Trophoblast cell (in vitro differentiated cells and primary cell): ENCODE measurements at regions not wholly inside any gene's neighbourhood (a gene's known extent, or its start where the extent isn't known, plus 50 kb on each side); places are given as distances from the start of the nearest gene placed in this dataset.
A peak's percentile ranks its signal among the peaks of the same experiment; 100 is the strongest.

Experiments
- DNase-seq, 2 donors: peaks; one replicate each; pipeline ENCODE4 v3.0.0-alpha.2; 2016
- H2AFZ ChIP-seq: 2 replicates; pipeline ENCODE4 v1.6.1; 2013; ENCODE audit warnings: low read length, moderate library complexity, mild to moderate bottlenecking; ENCODE audit not compliant: insufficient read depth, poor library complexity
- H2AK5ac ChIP-seq: 2 replicates; pipeline ENCODE4 v1.6.1; 2013; ENCODE audit warnings: mild to moderate bottlenecking, low read length
- H2BK120ac ChIP-seq: 2 replicates; pipeline ENCODE4 v1.6.1; 2013; ENCODE audit warnings: low read length, mild to moderate bottlenecking, moderate library complexity; ENCODE audit not compliant: insufficient read depth, poor library complexity
- H2BK12ac ChIP-seq: 2 replicates; pipeline ENCODE4 v1.6.1; 2013; ENCODE audit warnings: mild to moderate bottlenecking, low read length, moderate library complexity
- H2BK5ac ChIP-seq: 2 replicates; pipeline ENCODE4 v1.6.1; 2013; ENCODE audit warnings: low read length, low read depth, moderate library complexity, mild to moderate bottlenecking; ENCODE audit not compliant: poor library complexity
- H3K14ac ChIP-seq: 2 replicates; pipeline ENCODE4 v1.6.1; 2013; ENCODE audit warnings: mild to moderate bottlenecking, low read length
- H3K18ac ChIP-seq: 2 replicates; pipeline ENCODE4 v1.6.1; 2013; ENCODE audit warnings: mild to moderate bottlenecking, low read length
- H3K23ac ChIP-seq: 2 replicates; pipeline ENCODE4 v1.6.1; 2013; ENCODE audit warnings: low read length
- H3K27ac ChIP-seq: 2 replicates; pipeline ENCODE4 v1.5.1; 2013; ENCODE audit warnings: low read depth, mild to moderate bottlenecking, inconsistent platforms, low read length, moderate library complexity
- H3K27me3 ChIP-seq: 2 replicates; pipeline ENCODE4 v1.6.1; 2013; ENCODE audit warnings: inconsistent platforms, mild to moderate bottlenecking, low read length, moderate library complexity; ENCODE audit not compliant: insufficient read depth
- H3K36me3 ChIP-seq, 2 experiments: 1 replicate in 1 of 2; 2 replicates in 1 of 2; pipeline ENCODE4 v1.6.1; 2013; ENCODE audit warnings: low read length in 2 of 2, mild to moderate bottlenecking in 2 of 2, moderate library complexity in 1 of 2; ENCODE audit not compliant: insufficient read depth in 2 of 2, control insufficient read depth in 1 of 2
- H3K4ac ChIP-seq: 2 replicates; pipeline ENCODE4 v1.6.1; 2013; ENCODE audit warnings: low read depth, mild to moderate bottlenecking, low read length, moderate library complexity
- H3K4me1 ChIP-seq, 2 experiments: 1 replicate in 1 of 2; 2 replicates in 1 of 2; pipeline ENCODE4 v1.6.1; 2013; ENCODE audit warnings: low read length in 2 of 2, mild to moderate bottlenecking in 2 of 2, moderate library complexity in 1 of 2; ENCODE audit not compliant: insufficient read depth in 2 of 2, control insufficient read depth in 1 of 2
- H3K4me2 ChIP-seq: 2 replicates; pipeline ENCODE4 v1.6.1; 2013; ENCODE audit warnings: inconsistent platforms, mild to moderate bottlenecking, low read length, moderate library complexity
- H3K4me3 ChIP-seq: 2 replicates; pipeline ENCODE4 v1.5.1; 2013; ENCODE audit warnings: mild to moderate bottlenecking, low read depth, low read length, inconsistent platforms
- H3K79me1 ChIP-seq: one replicate; pipeline ENCODE4 v1.6.1; 2013; ENCODE audit warnings: low read length
- H3K79me2 ChIP-seq: 2 replicates; pipeline ENCODE4 v1.6.1; 2013; ENCODE audit warnings: low read length, mild to moderate bottlenecking; ENCODE audit not compliant: control insufficient read depth, insufficient read depth, poor library complexity
- H3K9ac ChIP-seq: 2 replicates; pipeline ENCODE4 v1.6.1; 2013; ENCODE audit warnings: mild to moderate bottlenecking, low read length
- H3K9me3 ChIP-seq: 2 replicates; pipeline ENCODE4 v1.6.1; 2013; ENCODE audit warnings: low read depth, mild to moderate bottlenecking, control low read depth, inconsistent platforms, low read length; ENCODE audit not compliant: insufficient read depth
- H4K12ac ChIP-seq: 2 replicates; pipeline ENCODE4 v1.6.1; 2013; ENCODE audit warnings: low read depth, mild to moderate bottlenecking, low read length, moderate library complexity
- H4K8ac ChIP-seq: 2 replicates; pipeline ENCODE4 v1.6.1; 2013; ENCODE audit warnings: low read depth, mild to moderate bottlenecking, low read length, moderate library complexity
- H4K91ac ChIP-seq: one replicate; pipeline ENCODE4 v1.6.1; 2013; ENCODE audit warnings: low read depth, mild to moderate bottlenecking, low read length, moderate library complexity
- WGBS: extraction: QIAGEN DNeasy Blood & Tissue Kit; methylation state at CpG from one replicate; pipeline ENCODE4 v1.1.7; 2013; ENCODE audit warnings: missing lambda C conversion rate; ENCODE audit not compliant: insufficient read length, insufficient coverage; ENCODE audit errors: extremely low coverage; 5-methylcytosine and 5-hydroxymethylcytosine counted together

DNA sequence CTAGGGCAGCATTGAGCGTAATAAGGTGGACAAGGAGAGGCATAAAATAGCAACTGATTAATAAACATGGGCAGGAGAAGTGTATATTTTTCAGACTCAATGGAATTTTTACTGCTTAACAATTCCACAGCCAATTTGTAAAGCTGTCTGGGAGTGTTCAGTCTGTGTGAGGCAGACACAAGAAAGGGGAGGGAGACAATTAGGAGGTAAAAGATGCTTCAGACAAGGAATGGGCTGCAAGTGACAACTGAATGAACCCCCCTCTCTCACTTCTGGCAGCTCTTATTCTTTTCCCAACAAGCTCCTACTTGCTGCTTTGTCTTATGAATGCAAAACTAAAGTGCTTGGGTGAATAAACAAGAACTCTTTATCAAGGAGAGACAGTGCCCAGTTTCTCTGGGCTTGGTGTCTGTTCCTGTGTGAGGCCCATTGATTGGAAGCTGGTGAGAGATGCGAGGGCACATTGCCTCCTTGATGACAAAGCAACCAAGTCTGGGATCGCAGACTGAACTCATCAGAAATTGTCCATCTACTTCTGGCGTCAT lies 575.3 kb downstream of the RNF144B start:
- Histone ChIP-seq H3K4me2 (no peak overlapping the region), H3K18ac (no peak overlapping the region), H3K4me1 (no peaks in the 10 kb centered on the region), H2AFZ (no peak overlapping the region), H3K9ac (no peak overlapping the region), H4K12ac (no peak overlapping the region), H2BK120ac (no peak overlapping the region), H3K36me3 (no peaks in the 10 kb centered on the region), H3K79me1 (no peaks in the 10 kb centered on the region), H4K91ac (no peak overlapping the region), H3K14ac (no peak overlapping the region), H2AK5ac (no peak overlapping the region), H2BK12ac (no peak overlapping the region), H3K27me3 (no peaks in the 10 kb centered on the region), H2BK5ac (no peak overlapping the region), H3K23ac (no peak overlapping the region), H3K4me3 (no peak overlapping the region), H3K79me2 (no peaks in the 10 kb centered on the region), H3K27ac (no peak overlapping the region), H3K4ac (no peak overlapping the region), H3K9me3 (no peaks in the 10 kb centered on the region), H4K8ac (no peak overlapping the region)
- no peak for DNase-seq
- no CpG with 5 or more reads among the region's 4 CpGs for whole genome bisulfite sequencing

DNA sequence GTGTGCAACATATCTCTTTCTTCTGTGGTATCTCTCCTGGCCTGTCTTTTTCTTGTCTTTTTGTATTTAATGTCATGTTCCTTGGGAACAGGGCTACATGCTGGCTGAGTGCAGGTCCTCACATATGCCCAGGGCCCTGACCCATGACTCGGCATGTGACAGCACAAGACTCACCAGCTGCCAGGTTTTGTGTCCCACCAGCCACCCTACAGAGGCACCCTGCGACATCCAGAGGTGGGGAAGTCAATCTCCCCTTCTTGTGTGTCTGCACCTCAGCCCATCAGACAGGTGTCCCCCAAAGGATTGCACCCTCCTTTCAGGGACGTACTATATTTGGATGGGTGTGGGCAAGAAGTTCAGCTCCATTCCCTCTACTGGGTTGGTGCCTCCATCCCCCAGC lies 576.3 kb downstream of the RNF144B start:
- no peaks in the 10 kb centered on the region for H3K79me1 ChIP-seq
- no peak overlapping the region for H2AK5ac ChIP-seq
- no peaks in the 10 kb centered on the region for H3K4me1 ChIP-seq
- no peaks in the 10 kb centered on the region for H3K36me3 ChIP-seq
- no peaks in the 10 kb centered on the region for H3K27me3 ChIP-seq
- H3K14ac ChIP-seq = no peak overlapping the region
- no CpG with 5 or more reads among the region's 3 CpGs for WGBS
- H2BK120ac ChIP-seq = no peak overlapping the region
- no peak overlapping the region for H2BK12ac ChIP-seq
- H3K79me2 ChIP-seq = no peaks in the 10 kb centered on the region
- H2AFZ ChIP-seq = no peak overlapping the region
- H2BK5ac ChIP-seq = no peak overlapping the region
- H3K4ac ChIP-seq = no peak overlapping the region
- no peak overlapping the region for H3K4me3 ChIP-seq
- H4K91ac ChIP-seq = no peak overlapping the region
- H3K23ac ChIP-seq = no peak overlapping the region
- H4K8ac ChIP-seq = no peak overlapping the region
- H4K12ac ChIP-seq = no peak overlapping the region
- H3K27ac ChIP-seq = no peak overlapping the region
- no peaks in the 10 kb centered on the region for H3K9me3 ChIP-seq
- no peak overlapping the region for H3K9ac ChIP-seq
- H3K4me2 ChIP-seq = no peak overlapping the region
- DNase-seq = no peak
- H3K18ac ChIP-seq = no peak overlapping the region

DNA sequence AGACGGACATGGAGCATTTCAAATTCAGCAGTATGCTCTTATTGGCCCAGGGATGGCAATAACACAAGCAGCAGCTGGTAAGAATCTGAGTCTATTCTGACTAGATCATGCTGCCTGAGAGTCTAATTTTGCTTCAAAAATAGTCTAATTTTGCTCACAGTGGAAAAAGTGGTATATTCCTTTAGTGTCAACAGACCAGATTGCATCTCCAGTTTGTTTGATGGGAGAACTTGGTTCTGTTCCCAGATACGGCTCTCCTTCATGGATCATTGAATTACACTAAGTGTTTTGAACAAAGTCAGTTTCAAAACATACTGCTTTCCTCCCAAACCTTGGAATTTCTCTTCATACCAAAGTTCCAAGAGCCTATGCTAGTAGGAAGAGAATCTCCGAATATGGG lies 586.1 kb downstream of the RNF144B start:
- H3K4ac ChIP-seq = no peak overlapping the region
- no peaks in the 10 kb centered on the region for H3K27me3 ChIP-seq
- no peak overlapping the region for H2BK120ac ChIP-seq
- no peaks in the 10 kb centered on the region for H3K79me2 ChIP-seq
- no peaks in the 10 kb centered on the region for H3K36me3 ChIP-seq
- H4K12ac ChIP-seq = no peak overlapping the region
- H2BK5ac ChIP-seq = no peak overlapping the region
- H2BK12ac ChIP-seq = no peak overlapping the region
- no peaks in the 10 kb centered on the region for H3K9me3 ChIP-seq
- H3K18ac ChIP-seq = no peak overlapping the region
- no peak overlapping the region for H4K91ac ChIP-seq
- H4K8ac ChIP-seq = no peak overlapping the region
- no peak overlapping the region for H3K14ac ChIP-seq
- H3K79me1 ChIP-seq = no peaks in the 10 kb centered on the region
- no peak overlapping the region for H3K27ac ChIP-seq
- H3K23ac ChIP-seq = no peak overlapping the region
- H3K4me2 ChIP-seq = no peak overlapping the region
- H3K9ac ChIP-seq = no peak overlapping the region
- no CpG with 5 or more reads among the region's 3 CpGs for WGBS
- H2AK5ac ChIP-seq = no peak overlapping the region
- no peak for DNase-seq
- no peaks in the 10 kb centered on the region for H3K4me1 ChIP-seq
- H2AFZ ChIP-seq = no peak overlapping the region
- no peak overlapping the region for H3K4me3 ChIP-seq

DNA sequence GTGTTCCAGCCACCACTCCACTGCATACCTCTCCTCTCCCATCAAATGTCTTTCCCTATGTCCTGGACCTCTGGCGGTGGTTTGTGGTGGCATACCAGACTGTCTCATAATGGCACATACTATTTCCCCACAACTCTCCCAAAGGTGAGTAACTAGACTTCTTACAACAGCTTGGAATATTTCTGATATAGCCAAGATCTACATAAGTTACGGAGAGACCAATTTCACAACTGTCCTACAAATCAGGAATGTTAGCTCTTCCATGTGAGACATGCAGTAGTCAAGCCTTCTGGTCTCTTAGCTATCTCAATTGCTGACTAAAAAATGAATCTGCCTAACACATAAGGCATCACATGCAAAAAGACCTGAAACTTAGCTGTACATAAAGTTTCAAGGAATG lies 588.9 kb downstream of the RNF144B start:
- Histone ChIP-seq H3K27ac (no peak overlapping the region), H4K91ac (no peak overlapping the region), H4K8ac (no peak overlapping the region), H2AK5ac (no peak overlapping the region), H3K14ac (no peak overlapping the region), H2BK12ac (no peak overlapping the region), H3K18ac (no peak overlapping the region), H3K27me3 (no peaks in the 10 kb centered on the region), H3K9ac (no peak overlapping the region), H4K12ac (no peak overlapping the region), H3K9me3 (no peaks in the 10 kb centered on the region), H3K36me3 (no peaks in the 10 kb centered on the region), H3K79me1 (no peaks in the 10 kb centered on the region), H3K4me3 (no peak overlapping the region), H3K4me1 (no peaks in the 10 kb centered on the region), H2BK120ac (no peak overlapping the region), H2BK5ac (no peak overlapping the region), H3K4me2 (no peak overlapping the region), H3K23ac (no peak overlapping the region), H3K4ac (no peak overlapping the region), H3K79me2 (no peaks in the 10 kb centered on the region), H2AFZ (no peak overlapping the region)
- WGBS = no CpG with 5 or more reads among the region's 2 CpGs
- peak; percentile 87 to 96 for DNase-seq
